ENCODE measurements at regions not wholly inside any gene's neighbourhood (a gene's known extent, or its start where the extent isn't known, plus 50 kb on each side); places are given as distances from the start of the nearest gene placed in this dataset.

- no peak for TF ChIP-seq EZH2phosphoT487 (IDR thresholded peaks at IDR 0.05)
- no peak for TF ChIP-seq EZH2 (IDR thresholded peaks at IDR 0.05)
- no peak for TF ChIP-seq CTCF (IDR thresholded peaks at IDR 0.05)
- Histone ChIP-seq H3K27me3 (no peaks in the 10 kb centered on the region), H3K9ac (no peak overlapping the region), H3K27ac (no peak overlapping the region), H2AFZ (replicated peaks) (no peak overlapping the region), H3K36me3 (no peaks in the 10 kb centered on the region), H3K9me3 (ENCODE audit: low read depth) (no peaks in the 10 kb centered on the region), H3K4me2 (no peak overlapping the region), H3K4me3 (no peak overlapping the region), H4K20me1 (ENCODE audit: low read depth) (peaks cover 17% of the 10 kb centered on the region), H3F3A (ENCODE audit: low read depth) (peaks cover 14% of the 10 kb centered on the region), H3K4me1 (peaks cover 14% of the 10 kb centered on the region), H3K79me2 (ENCODE audit: low read depth) (no peaks in the 10 kb centered on the region)
- Mint-ChIP-seq H3K36me3 (no peaks in the 10 kb centered on the region), H3K9me3 (no peaks in the 10 kb centered on the region), H3K4me1 (no peaks in the 10 kb centered on the region), H3K4me3 (no peak overlapping the region), H3K27me3 (ENCODE audit: insufficient read depth, low read depth) (no peaks in the 10 kb centered on the region), H3K27ac (no peak overlapping the region)
- no peak for DNase-seq (ENCODE audit: low spot score)
Observed at GRCh38 chr11:134684576-134684975, 272.5 kb upstream of the B3GAT1 start.

DNA sequence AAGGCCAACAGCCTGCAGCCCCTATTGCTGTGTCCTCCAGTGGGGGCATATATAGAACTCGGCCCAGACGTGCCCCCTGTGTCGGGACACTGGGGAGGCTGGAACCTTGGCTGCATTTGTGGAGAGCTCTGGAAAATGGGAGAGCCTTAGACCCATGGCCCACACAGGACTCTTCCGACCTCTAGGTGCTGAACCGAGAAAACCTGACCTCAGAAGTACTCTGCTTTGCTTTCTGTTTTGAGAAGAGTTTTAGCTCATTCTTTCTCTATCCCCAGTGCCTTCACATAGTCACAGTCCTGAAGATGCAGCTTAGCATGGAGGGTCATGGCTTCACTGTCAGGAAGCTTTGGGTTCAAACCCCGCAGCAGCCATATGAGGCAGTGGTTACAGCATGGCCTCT, 271.8 kb upstream of the B3GAT1 start:
- no peak overlapping the region for H3K4me3 ChIP-seq
- no peak for DNase-seq (ENCODE audit: low spot score)
- Mint-ChIP-seq H3K9me3 (no peaks in the 10 kb centered on the region), H3K27ac (no peak overlapping the region), H3K36me3 (no peaks in the 10 kb centered on the region), H3K4me1 (no peaks in the 10 kb centered on the region), H3K27me3 (ENCODE audit: insufficient read depth, low read depth) (peaks cover 2% of the 10 kb centered on the region), H3K4me3 (no peak overlapping the region)
- peaks cover 14% of the 10 kb centered on the region for H3F3A ChIP-seq (ENCODE audit: low read depth)
- no peaks in the 10 kb centered on the region for H3K36me3 ChIP-seq
- no peak overlapping the region for H3K9ac ChIP-seq
- H3K4me2 ChIP-seq, result no peak overlapping the region
- TF ChIP-seq CTCF (IDR thresholded peaks at IDR 0.05) (no peak), EZH2phosphoT487 (IDR thresholded peaks at IDR 0.05) (no peak), EZH2 (IDR thresholded peaks at IDR 0.05) (no peak)
- no peaks in the 10 kb centered on the region for H3K9me3 ChIP-seq (ENCODE audit: low read depth)
- H3K4me1 ChIP-seq, result peaks cover 14% of the 10 kb centered on the region
- no peaks in the 10 kb centered on the region for H3K79me2 ChIP-seq (ENCODE audit: low read depth)
- peaks cover 17% of the 10 kb centered on the region for H4K20me1 ChIP-seq (ENCODE audit: low read depth)
- H3K27me3 ChIP-seq, result no peaks in the 10 kb centered on the region
- no peak overlapping the region for H3K27ac ChIP-seq
- H2AFZ ChIP-seq (replicated peaks), result no peak overlapping the region

- no peak for DNase-seq (ENCODE audit: low spot score)
- Mint-ChIP-seq H3K9me3 (no peaks in the 10 kb centered on the region), H3K4me3 (no peak overlapping the region), H3K36me3 (no peaks in the 10 kb centered on the region), H3K27ac (no peak overlapping the region), H3K4me1 (no peaks in the 10 kb centered on the region), H3K27me3 (ENCODE audit: insufficient read depth, low read depth) (peaks cover 2% of the 10 kb centered on the region)
- Histone ChIP-seq H3K79me2 (ENCODE audit: low read depth) (no peaks in the 10 kb centered on the region), H3K27ac (no peak overlapping the region), H3K9ac (no peak overlapping the region), H3K9me3 (ENCODE audit: low read depth) (no peaks in the 10 kb centered on the region), H4K20me1 (ENCODE audit: low read depth) (peaks cover 17% of the 10 kb centered on the region), H3F3A (ENCODE audit: low read depth) (peaks cover 14% of the 10 kb centered on the region), H3K36me3 (no peaks in the 10 kb centered on the region), H3K4me2 (no peak overlapping the region), H3K4me3 (no peak overlapping the region), H2AFZ (replicated peaks) (no peak overlapping the region), H3K4me1 (peaks cover 14% of the 10 kb centered on the region), H3K27me3 (no peaks in the 10 kb centered on the region)
- TF ChIP-seq EZH2phosphoT487 (IDR thresholded peaks at IDR 0.05), result no peak
Observed at GRCh38 chr11:134682577-134682976, 270.5 kb upstream of the B3GAT1 start.

DNA sequence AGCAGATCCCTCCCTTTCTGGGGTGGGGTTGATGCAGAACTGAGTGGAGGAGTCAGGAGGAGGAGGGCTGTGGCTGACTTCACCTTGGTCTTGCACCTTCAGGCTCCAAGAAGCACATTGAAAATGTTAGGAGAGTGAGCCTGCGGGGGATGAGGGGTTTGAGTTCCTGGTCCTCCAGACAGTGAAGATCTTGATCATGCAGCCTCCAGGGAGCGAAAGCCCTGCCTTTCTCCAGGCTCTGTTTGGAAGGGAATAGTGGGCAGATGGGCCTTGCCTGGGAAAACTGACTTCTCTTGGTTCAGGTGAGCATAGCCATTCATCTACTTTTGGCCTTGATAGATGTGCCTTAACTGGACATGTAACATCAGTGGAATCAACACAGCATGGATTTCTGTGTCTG, 267.6 kb upstream of the B3GAT1 start:
- no peak for DNase-seq (ENCODE audit: low spot score)
- Histone ChIP-seq H3K27me3 (no peaks in the 10 kb centered on the region), H3K9ac (no peak overlapping the region), H3K79me2 (ENCODE audit: low read depth) (no peaks in the 10 kb centered on the region), H3F3A (ENCODE audit: low read depth) (no peaks in the 10 kb centered on the region), H3K4me1 (no peaks in the 10 kb centered on the region), H3K9me3 (ENCODE audit: low read depth) (no peaks in the 10 kb centered on the region), H3K4me2 (no peak overlapping the region), H3K27ac (no peak overlapping the region), H3K36me3 (no peaks in the 10 kb centered on the region), H3K4me3 (no peak overlapping the region), H2AFZ (replicated peaks) (no peak overlapping the region), H4K20me1 (ENCODE audit: low read depth) (no peaks in the 10 kb centered on the region)
- TF ChIP-seq CTCF (IDR thresholded peaks at IDR 0.05), result no peak
- Mint-ChIP-seq H3K4me3 (no peak overlapping the region), H3K4me1 (peaks cover 3% of the 10 kb centered on the region), H3K9me3 (no peaks in the 10 kb centered on the region), H3K36me3 (no peaks in the 10 kb centered on the region), H3K27ac (no peak overlapping the region), H3K27me3 (ENCODE audit: insufficient read depth, low read depth) (peaks cover 2% of the 10 kb centered on the region)
